ENCODE measurements at regions not wholly inside any gene's neighbourhood (a gene's known extent, or its start where the extent isn't known, plus 50 kb on each side); places are given as distances from the start of the nearest gene placed in this dataset.

DNA sequence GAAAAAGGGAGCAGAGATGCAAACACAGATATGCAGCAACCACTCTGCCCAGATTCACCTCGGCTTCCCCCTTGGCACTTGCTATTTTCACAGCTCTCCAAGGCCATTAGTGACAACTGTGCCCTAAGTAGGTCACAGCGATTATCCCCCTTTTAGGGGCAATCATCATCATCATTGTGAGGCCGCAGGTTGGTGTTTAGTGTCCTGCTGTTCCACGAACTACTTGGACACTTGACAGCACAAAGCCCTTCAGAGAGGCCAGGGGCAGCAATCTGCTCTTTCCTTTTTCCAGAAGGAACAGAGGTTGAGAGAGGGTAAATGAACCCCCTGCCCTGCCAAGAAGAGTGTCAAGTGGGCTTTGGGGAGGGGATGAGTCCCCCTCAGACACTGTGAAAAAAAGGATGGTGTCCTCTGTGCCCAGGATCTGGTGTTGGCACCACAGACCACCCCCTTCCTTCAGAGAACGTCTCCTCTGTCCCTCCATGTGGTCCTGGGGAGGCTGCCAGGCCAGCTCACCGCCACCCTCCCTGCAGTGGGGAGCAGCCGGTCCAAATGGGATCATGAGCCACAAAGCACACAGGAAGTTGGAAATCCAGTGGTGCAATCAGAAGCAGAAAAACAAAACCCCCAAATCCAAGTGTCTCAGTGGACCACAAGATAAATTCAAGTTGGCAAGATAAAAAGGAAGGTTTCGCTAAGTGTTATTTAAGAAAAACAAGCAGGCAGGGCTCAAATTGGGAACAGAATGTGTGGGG is 78.4 kb upstream of the MED9 start:
- H3K9ac ChIP-seq (ENCODE audit: low read length): no peak overlapping the region
- 47% methylated on average over 4 of the region's 8 CpGs for WGBS (ENCODE audit: insufficient coverage)
- no peaks in the 10 kb centered on the region for H3K79me2 ChIP-seq (ENCODE audit: control insufficient read depth, insufficient read depth, low read length)
- no peak overlapping the region for H3K4me3 ChIP-seq (ENCODE audit: control extremely low read depth in 1 of 5, extremely low read depth in 1 of 5, insufficient read depth in 1 of 5, low read depth in 2 of 5, low read length in 4 of 5)
- H3K27me3 Mint-ChIP-seq: no peaks in the 10 kb centered on the region
- H4K20me1 ChIP-seq (ENCODE audit: control insufficient read depth, insufficient read depth, low read length, poor library complexity, severe bottlenecking): no peaks in the 10 kb centered on the region
- H3K4me3 Mint-ChIP-seq: no peak overlapping the region
- no peak for TF ChIP-seq EZH2 (IDR thresholded peaks at IDR 0.05; ENCODE audit: borderline replicate concordance, insufficient read depth, low read depth, low read length, poor library complexity, severe bottlenecking)
- TF ChIP-seq, protein P1, sequence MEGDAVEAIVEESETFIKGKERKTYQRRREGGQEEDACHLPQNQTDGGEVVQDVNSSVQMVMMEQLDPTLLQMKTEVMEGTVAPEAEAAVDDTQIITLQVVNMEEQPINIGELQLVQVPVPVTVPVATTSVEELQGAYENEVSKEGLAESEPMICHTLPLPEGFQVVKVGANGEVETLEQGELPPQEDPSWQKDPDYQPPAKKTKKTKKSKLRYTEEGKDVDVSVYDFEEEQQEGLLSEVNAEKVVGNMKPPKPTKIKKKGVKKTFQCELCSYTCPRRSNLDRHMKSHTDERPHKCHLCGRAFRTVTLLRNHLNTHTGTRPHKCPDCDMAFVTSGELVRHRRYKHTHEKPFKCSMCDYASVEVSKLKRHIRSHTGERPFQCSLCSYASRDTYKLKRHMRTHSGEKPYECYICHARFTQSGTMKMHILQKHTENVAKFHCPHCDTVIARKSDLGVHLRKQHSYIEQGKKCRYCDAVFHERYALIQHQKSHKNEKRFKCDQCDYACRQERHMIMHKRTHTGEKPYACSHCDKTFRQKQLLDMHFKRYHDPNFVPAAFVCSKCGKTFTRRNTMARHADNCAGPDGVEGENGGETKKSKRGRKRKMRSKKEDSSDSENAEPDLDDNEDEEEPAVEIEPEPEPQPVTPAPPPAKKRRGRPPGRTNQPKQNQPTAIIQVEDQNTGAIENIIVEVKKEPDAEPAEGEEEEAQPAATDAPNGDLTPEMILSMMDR (IDR thresholded peaks at IDR 0.05): no peak
- intact Hi-C loops (cut with micrococcal nuclease): no loop called here
- H3K4me2 ChIP-seq (replicated peaks; ENCODE audit: low read depth, low read length, poor library complexity, severe bottlenecking): no peak overlapping the region
- H3K4me1 ChIP-seq (ENCODE audit: control insufficient read depth in 2 of 2, insufficient read depth in 2 of 2, low read length in 2 of 2): peaks cover 24 to 27% of the 10 kb centered on the region in 2 donors
- POLR2A ChIA-PET: no interaction called here
- no peak overlapping the region for H2AFZ ChIP-seq (ENCODE audit: insufficient read depth, low read depth, low read length, poor library complexity, severe bottlenecking)
- no peak for ATAC-seq (ENCODE audit: low read depth)
- no peaks in the 10 kb centered on the region for H3K27me3 ChIP-seq (replicated peaks in 1 of 4; ENCODE audit: control extremely low read depth in 1 of 4, control insufficient read depth in 3 of 4, insufficient read depth in 4 of 4, low read length in 3 of 4)
- H3K9me3 Mint-ChIP-seq (ENCODE audit: insufficient read depth): no peaks in the 10 kb centered on the region
- CTCF ChIA-PET: no interaction called here
- H3K36me3 ChIP-seq (replicated peaks in 1 of 2; ENCODE audit: control extremely low read depth in 1 of 2, control insufficient read depth in 1 of 2, extremely low read depth in 1 of 2, insufficient read depth in 2 of 2, low read length in 1 of 2): no peaks in the 10 kb centered on the region
- DNase-seq: no peak
- no peak overlapping the region for H3K27ac ChIP-seq (ENCODE audit: low read length in 2 of 2)
- H3K4me1 Mint-ChIP-seq: peaks cover 36% of the 10 kb centered on the region
- no peak overlapping the region for H3K27ac Mint-ChIP-seq
- H3K9me3 ChIP-seq (ENCODE audit: control extremely low read depth in 1 of 3, control insufficient read depth in 2 of 3, insufficient read depth in 1 of 3, low read length in 2 of 3): peaks cover 0 to 21% (median 2%) of the 10 kb centered on the region in 3 donors
